AG20443 (cell line): ENCODE measurements at regions not wholly inside any gene's neighbourhood (a gene's known extent, or its start where the extent isn't known, plus 50 kb on each side); places are given as distances from the start of the nearest gene placed in this dataset.
A peak's percentile ranks its signal among the peaks of the same experiment; 100 is the strongest.

Source experiments
- DNase-seq: peaks from one replicate; pipeline ENCODE4 v3.0.0; 2012; ENCODE audit warnings: low spot score, mixed read lengths

- DNase-seq: no peak
Measured at GRCh38 chr20:54364365-54364764, 111.0 kb upstream of the DOK5 start.

GRCh38 chr20:54364919-54365318 is 110.5 kb upstream of the DOK5 start:
- DNase-seq: no peak

- DNase-seq: no peak
Measured at GRCh38 chr20:54366669-54367344, 108.6 kb upstream of the DOK5 start.

- DNase-seq: peak; percentile 15
Measured at GRCh38 chr20:54368570-54368969, 106.8 kb upstream of the DOK5 start.

DNA sequence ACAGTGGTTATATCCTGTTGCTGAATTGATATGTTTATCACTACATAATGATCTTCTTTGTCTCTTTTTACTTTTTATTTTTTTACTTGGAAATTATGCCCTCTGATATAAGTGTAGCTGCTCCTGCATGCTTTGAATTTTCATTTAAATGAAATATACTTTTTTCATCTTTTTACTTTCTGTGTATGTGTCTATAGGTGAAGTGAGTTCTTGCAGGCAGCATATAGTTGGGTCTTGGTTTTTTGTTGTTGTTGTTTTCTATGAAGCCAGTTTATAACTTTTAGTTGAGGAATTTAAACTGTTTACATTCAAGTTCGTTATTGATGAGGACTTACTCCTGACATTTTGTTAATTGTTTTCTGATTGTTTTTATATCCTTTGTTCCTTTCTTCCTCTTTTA is 103.1 kb upstream of the DOK5 start:
- no peak for DNase-seq

GRCh38 chr20:54377992-54378773 is 97.2 kb upstream of the DOK5 start:
- DNase-seq: no peak

DNA sequence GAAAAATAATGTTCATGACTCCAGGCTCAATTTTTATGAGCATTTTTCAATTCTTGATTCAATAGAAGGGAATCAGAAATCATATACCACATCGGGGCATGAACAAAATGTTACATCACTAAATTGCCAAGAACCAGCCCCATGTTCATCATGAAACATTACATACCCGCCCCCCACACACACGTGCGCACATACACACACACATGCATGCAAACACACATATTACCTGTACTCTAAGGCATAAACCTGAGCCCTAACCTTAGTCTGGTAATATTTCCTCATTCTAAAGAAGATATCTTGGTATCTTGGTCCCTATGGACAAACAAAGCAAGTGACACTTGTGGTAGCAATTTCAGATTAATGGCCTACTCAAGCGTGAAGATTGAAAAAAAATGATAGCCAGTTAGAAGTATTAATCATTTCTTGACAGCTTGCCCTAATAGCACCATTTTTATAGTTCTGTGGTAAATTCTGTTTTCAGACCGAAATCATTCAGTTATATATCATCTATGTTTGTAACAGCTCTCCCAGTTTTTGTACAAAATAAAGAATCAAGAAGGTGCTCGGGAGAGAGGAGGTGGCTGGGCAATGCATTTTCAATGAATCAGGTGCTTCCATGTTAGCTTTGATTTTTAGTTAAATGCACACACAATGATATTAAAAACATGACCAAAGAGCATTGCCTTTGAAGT is 95.4 kb upstream of the DOK5 start:
- DNase-seq: no peak

GRCh38 chr20:54382419-54382818 is 93.0 kb upstream of the DOK5 start:
- no peak for DNase-seq

DNA sequence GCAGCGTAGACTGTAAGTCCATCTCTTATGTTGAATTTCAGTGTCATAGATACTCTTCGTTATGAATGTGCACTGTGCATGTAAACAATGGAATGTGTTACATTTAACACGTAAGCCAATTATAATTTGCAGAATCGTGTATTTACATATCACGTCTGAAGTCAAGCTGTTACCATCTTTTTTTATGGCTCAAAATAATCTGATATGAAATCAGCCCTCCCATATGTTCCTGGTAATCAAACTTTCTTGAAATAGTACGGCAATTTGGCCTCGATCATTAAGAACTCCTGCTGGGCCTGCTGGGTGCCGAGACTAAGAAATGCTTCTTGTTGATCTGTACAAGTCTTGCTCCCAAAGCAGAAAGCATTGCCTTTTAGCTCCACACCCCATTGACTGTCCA is 89.6 kb upstream of the DOK5 start:
- DNase-seq: no peak

- DNase-seq: no peak
Measured at GRCh38 chr20:54389596-54390280, 85.7 kb upstream of the DOK5 start.

- no peak for DNase-seq
Measured at GRCh38 chr20:54397292-54398140, 77.9 kb upstream of the DOK5 start.

DNA sequence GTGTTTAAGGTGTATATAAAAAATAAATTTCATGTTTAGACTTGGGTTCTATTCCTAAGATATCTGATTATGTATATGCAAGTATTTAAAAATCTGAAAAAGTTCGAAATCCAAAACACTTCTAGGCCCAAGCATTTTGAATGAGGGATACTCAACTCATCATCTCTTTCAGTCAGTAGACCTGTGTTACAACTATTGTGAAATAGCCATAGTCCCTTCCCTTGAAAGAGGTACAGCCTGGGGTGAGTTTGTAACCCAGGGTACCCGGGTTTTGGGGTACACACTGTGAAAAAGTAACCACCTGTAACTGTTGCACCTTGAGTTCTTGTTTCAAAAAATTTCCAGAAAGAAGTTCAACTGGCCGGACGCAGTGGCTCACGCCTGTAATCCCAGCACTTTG is 76.6 kb upstream of the DOK5 start:
- DNase-seq: no peak

DNA sequence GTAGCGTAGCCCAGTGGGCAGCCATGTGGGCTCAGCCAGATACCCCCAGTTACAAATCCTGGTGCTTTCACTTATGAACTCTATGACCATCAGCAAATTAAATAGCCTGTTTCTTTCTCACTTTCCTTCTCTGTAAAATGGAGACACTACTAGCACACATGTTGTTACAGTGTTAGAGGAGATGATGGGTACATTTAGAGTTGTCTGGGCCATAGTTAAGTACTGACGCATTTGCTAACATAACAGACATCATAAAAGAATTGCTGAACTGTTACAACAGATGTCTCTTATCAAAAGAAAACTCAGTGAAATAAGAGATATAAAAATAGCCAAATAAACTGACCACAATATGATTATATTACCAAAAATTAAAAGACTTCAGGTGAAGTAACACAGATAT is 69.9 kb upstream of the DOK5 start:
- no peak for DNase-seq

GRCh38 chr20:54407459-54407858 is 67.9 kb upstream of the DOK5 start:
- no peak for DNase-seq

GRCh38 chr20:54415967-54416366 is 59.4 kb upstream of the DOK5 start:
- no peak for DNase-seq

- no peak for DNase-seq
Measured at GRCh38 chr20:54416770-54417169, 58.6 kb upstream of the DOK5 start.

- no peak for DNase-seq
Measured at GRCh38 chr20:54419531-54419930, 55.9 kb upstream of the DOK5 start.
